Parathyroid adenoma (tissue), 2 donors: ENCODE measurements at regions not wholly inside any gene's neighbourhood (a gene's known extent, or its start where the extent isn't known, plus 50 kb on each side); places are given as distances from the start of the nearest gene placed in this dataset.

Experiments used
- H2AFZ ChIP-seq: fragments of 300-600 bp; sonication (generic); one replicate; pipeline ENCODE4 v1.7.0; 2017; ENCODE audit warnings: antibody characterized with exemption, mild to moderate bottlenecking
- H3K27ac ChIP-seq: fragments of 300-600 bp; sonication (generic); one replicate; pipeline ENCODE4 v1.7.0; 2017
- H3K27me3 ChIP-seq: fragments of 300-600 bp; sonication (generic); one replicate; pipeline ENCODE4 v1.7.0; 2017; ENCODE audit warnings: low read length; ENCODE audit not compliant: control insufficient read depth, insufficient read depth
- H3K36me3 ChIP-seq: fragments of 300-600 bp; sonication (generic); one replicate; pipeline ENCODE4 v1.7.0; 2017; ENCODE audit warnings: low read length; ENCODE audit not compliant: control insufficient read depth, insufficient read depth
- H3K4me1 ChIP-seq: fragments of 300-600 bp; sonication (generic); one replicate; pipeline ENCODE4 v1.7.0; 2017; ENCODE audit warnings: control low read depth
- H3K4me2 ChIP-seq: fragments of 300-600 bp; sonication (generic); one replicate; pipeline ENCODE4 v1.7.0; 2017; ENCODE audit warnings: low read length
- H3K4me3 ChIP-seq: fragments of 300-600 bp; sonication (generic); one replicate; pipeline ENCODE4 v1.7.0; 2017; ENCODE audit warnings: low read depth, low read length
- H3K79me2 ChIP-seq: fragments of 300-600 bp; sonication (generic); one replicate; pipeline ENCODE4 v1.7.0; 2017; ENCODE audit warnings: control low read depth
- H3K9ac ChIP-seq: fragments of 300-600 bp; sonication (generic); one replicate; pipeline ENCODE4 v1.7.0; 2017; ENCODE audit warnings: mild to moderate bottlenecking
- H3K9me3 ChIP-seq: fragments of 300-600 bp; sonication (generic); one replicate; pipeline ENCODE4 v1.7.0; 2017; ENCODE audit warnings: low read length; ENCODE audit not compliant: control insufficient read depth
- TF ChIP-seq, protein P1 (sequence below): fragments of 300-600 bp; sonication (generic); IDR thresholded peaks from one replicate; pipeline ENCODE4 v1.7.0; 2017; ENCODE audit warnings: antibody characterized with exemption, mild to moderate bottlenecking
- donor health status: primary hyperparathyroidism.

DNA sequence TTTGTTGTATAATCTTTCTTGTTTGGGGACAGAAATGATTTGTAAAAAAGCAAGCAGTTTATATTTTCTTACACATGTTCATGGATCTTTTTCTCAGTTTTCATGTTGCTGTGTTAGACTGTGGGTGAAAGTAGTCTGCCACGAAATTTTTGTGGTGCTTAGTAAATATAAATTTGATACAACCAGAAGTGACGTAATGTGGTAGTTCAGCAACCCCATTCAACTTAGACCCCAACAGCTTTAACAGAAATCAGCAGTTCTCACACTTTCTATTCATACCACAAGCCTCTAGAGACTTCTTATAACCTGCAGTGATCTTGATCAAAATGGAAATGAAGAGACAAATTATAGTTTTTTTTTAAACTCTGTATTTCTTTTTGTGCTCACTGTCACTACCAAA lies 120.2 kb upstream of the IGSF10 start:
- no peak overlapping the region for H3K4me2 ChIP-seq
- no peaks in the 10 kb centered on the region for H3K79me2 ChIP-seq
- H3K36me3 ChIP-seq, result no peaks in the 10 kb centered on the region
- no peaks in the 10 kb centered on the region for H3K4me1 ChIP-seq
- no peak overlapping the region for H2AFZ ChIP-seq
- H3K4me3 ChIP-seq, result no peak overlapping the region
- no peak overlapping the region for H3K9ac ChIP-seq
- no peaks in the 10 kb centered on the region for H3K27me3 ChIP-seq
- TF ChIP-seq, protein P1, sequence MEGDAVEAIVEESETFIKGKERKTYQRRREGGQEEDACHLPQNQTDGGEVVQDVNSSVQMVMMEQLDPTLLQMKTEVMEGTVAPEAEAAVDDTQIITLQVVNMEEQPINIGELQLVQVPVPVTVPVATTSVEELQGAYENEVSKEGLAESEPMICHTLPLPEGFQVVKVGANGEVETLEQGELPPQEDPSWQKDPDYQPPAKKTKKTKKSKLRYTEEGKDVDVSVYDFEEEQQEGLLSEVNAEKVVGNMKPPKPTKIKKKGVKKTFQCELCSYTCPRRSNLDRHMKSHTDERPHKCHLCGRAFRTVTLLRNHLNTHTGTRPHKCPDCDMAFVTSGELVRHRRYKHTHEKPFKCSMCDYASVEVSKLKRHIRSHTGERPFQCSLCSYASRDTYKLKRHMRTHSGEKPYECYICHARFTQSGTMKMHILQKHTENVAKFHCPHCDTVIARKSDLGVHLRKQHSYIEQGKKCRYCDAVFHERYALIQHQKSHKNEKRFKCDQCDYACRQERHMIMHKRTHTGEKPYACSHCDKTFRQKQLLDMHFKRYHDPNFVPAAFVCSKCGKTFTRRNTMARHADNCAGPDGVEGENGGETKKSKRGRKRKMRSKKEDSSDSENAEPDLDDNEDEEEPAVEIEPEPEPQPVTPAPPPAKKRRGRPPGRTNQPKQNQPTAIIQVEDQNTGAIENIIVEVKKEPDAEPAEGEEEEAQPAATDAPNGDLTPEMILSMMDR, result no peak
- H3K27ac ChIP-seq, result no peak overlapping the region
- no peaks in the 10 kb centered on the region for H3K9me3 ChIP-seq

DNA sequence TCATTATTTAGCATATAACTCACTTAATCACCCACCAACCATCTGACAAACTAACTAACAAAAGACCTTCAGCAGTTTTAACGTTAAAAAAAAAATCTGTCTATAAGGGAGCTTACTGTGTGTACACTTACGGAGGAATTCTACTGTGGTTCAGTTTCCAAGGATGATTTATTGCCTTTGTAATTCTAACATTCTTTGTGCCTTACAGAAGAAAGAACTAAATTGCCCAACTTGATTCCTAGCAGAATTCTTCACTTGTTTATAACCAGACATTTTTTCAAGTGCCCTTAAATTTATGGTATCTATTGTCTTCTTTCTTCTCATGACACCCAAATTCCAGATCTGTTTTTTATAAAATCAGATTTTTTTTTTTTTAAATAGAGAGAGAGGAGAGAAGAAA lies 119.7 kb upstream of the IGSF10 start:
- H3K79me2 ChIP-seq, result no peaks in the 10 kb centered on the region
- H3K9me3 ChIP-seq, result no peaks in the 10 kb centered on the region
- no peak overlapping the region for H2AFZ ChIP-seq
- no peaks in the 10 kb centered on the region for H3K36me3 ChIP-seq
- no peak overlapping the region for H3K27ac ChIP-seq
- H3K9ac ChIP-seq, result no peak overlapping the region
- no peaks in the 10 kb centered on the region for H3K4me1 ChIP-seq
- TF ChIP-seq, protein P1, result no peak
- H3K4me2 ChIP-seq, result no peak overlapping the region
- no peak overlapping the region for H3K4me3 ChIP-seq
- no peaks in the 10 kb centered on the region for H3K27me3 ChIP-seq

DNA sequence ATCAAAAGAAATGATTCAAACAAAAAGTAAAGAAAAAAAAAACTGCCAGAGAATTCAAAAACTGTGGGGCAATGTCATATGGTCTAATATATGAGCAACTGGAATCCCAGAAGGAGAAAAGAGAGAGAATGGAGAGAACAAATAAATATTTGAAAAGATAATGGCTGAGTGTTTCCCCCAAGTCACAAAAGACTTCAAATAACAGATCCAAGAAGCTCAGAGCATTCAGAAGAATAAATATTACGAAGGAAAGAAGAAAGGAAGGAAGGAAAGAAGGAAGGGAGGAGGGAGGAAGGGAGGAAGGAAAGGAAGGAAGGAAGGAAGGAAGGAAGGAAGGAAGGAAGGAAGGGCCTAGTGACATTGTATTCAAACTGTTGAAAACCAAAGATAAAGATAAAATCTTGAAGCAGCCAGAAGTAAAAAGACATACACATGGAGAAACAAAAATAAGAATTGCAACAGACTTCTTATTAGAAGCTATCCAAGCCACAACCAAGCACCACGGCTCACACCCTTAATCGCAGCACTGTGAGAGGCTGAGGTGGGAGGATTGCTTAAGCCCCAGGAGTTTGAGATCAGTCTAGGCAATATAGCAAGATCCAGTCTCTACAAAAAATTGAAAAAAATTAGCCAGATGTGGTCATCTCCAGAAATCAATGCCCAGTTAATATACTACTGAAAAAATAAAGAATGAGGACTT lies 118.9 kb upstream of the IGSF10 start:
- H3K27me3 ChIP-seq, result no peaks in the 10 kb centered on the region
- no peaks in the 10 kb centered on the region for H3K9me3 ChIP-seq
- H3K4me1 ChIP-seq, result no peaks in the 10 kb centered on the region
- TF ChIP-seq, protein P1, result no peak
- H3K27ac ChIP-seq, result no peak overlapping the region
- no peaks in the 10 kb centered on the region for H3K36me3 ChIP-seq
- H3K4me3 ChIP-seq, result no peak overlapping the region
- no peak overlapping the region for H3K9ac ChIP-seq
- no peaks in the 10 kb centered on the region for H3K79me2 ChIP-seq
- no peak overlapping the region for H2AFZ ChIP-seq
- no peak overlapping the region for H3K4me2 ChIP-seq

DNA sequence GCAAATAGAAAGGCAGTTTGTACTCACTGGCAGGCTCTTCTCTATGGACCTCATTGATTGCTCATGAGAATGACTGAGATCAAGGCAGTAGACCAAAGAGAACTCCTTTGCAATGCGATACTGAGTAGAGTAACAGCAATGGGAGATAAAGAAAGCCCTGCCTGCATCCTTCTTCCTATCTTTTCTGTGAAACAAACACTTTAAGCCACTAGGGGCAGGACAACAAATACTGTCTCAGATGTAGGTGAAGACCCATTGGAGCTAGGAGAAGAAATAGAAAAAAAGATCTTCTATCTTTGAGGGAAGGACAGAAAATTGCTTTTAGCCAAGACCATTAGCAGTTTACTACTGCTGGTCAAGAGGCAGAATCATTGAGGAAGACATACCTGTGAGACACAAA lies 117.6 kb upstream of the IGSF10 start:
- Histone ChIP-seq H3K27me3 (no peaks in the 10 kb centered on the region), H3K4me2 (no peak overlapping the region), H3K36me3 (no peaks in the 10 kb centered on the region), H3K27ac (no peak overlapping the region), H3K79me2 (no peaks in the 10 kb centered on the region), H2AFZ (no peak overlapping the region), H3K4me3 (no peak overlapping the region), H3K4me1 (no peaks in the 10 kb centered on the region), H3K9me3 (no peaks in the 10 kb centered on the region), H3K9ac (no peak overlapping the region)
- TF ChIP-seq, protein P1, result no peak

DNA sequence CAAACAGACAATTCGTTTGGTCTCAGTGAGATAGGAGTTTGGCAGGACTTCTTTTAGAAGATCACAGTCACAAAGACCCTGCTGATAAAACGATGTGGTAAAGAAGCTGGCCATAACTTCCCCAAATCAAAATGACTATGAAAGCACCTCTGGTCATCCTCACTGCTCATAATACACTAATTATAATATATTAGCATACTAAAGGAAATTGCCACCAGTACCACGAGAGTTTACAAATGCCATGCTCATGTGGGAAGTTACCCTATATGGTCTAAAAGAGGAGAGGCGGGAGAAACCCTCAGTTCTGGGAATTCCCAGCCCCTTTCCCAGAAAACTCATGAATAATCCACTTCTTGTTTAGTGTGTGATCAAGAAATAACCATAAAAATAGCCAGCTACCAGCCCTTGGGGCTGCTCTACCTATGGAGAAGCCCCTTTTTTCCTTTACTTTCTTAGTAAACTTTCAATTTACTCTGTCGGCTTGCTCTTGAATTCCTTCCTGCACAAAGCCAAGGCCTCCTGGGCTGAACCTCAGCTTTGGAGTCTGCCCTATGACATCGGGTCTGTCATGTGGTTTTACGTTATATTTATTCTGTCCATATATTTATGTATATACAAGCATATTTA lies 115.8 kb upstream of the IGSF10 start:
- Histone ChIP-seq H3K4me1 (no peaks in the 10 kb centered on the region), H3K79me2 (no peaks in the 10 kb centered on the region), H3K9me3 (no peaks in the 10 kb centered on the region), H2AFZ (no peak overlapping the region), H3K27ac (no peak overlapping the region), H3K4me3 (no peak overlapping the region), H3K4me2 (no peak overlapping the region), H3K36me3 (no peaks in the 10 kb centered on the region), H3K9ac (no peak overlapping the region), H3K27me3 (no peaks in the 10 kb centered on the region)
- TF ChIP-seq, protein P1, result no peak
